Heart right ventricle (tissue), 16 donors: ENCODE measurements at regions not wholly inside any gene's neighbourhood (a gene's known extent, or its start where the extent isn't known, plus 50 kb on each side); places are given as distances from the start of the nearest gene placed in this dataset.

Experiments used
- ATAC-seq, 8 donors: fragments of 200-7000 bp; cut with Tn5 transposase; one replicate each; pipeline ENCODE4 v1.9.1; 2020; ENCODE audit warnings: mild to moderate bottlenecking in 8 of 8, moderate library complexity in 8 of 8, moderate number of reproducible peaks in 1 of 8
- DNase-seq, 2 donors: peaks; one replicate each; pipeline ENCODE4 v3.0.0-alpha.2; 2020
- H3K27ac ChIP-seq, 10 donors: fragments of 200-600 bp; sonication (generic) in 2 of 10; one replicate each; pipeline versions ENCODE4 v1.5.0 to v1.8.0; 2020 to 2022; ENCODE audit warnings: mild to moderate bottlenecking in 3 of 10
- H3K27me3 ChIP-seq, 7 donors: fragments of 200-600 bp; one replicate each; pipeline ENCODE4 v1.8.0; 2021 to 2022; ENCODE audit warnings: mild to moderate bottlenecking in 2 of 7
- H3K36me3 ChIP-seq, 9 donors: fragments of 200-600 bp; sonication (generic) in 1 of 9; one replicate each; pipeline versions ENCODE4 v1.5.0 to v1.8.0; 2020 to 2022; ENCODE audit warnings: mild to moderate bottlenecking in 2 of 9
- H3K4me1 ChIP-seq, 9 donors: fragments of 200-600 bp; sonication (generic) in 1 of 9; one replicate each; pipeline versions ENCODE4 v1.5.0 to v1.8.0; 2020 to 2022; ENCODE audit warnings: mild to moderate bottlenecking in 4 of 9
- H3K4me3 ChIP-seq, 10 donors: fragments of 200-600 bp; sonication (generic) in 2 of 10; one replicate each; pipeline versions ENCODE4 v1.5.0 to v1.8.0; 2020 to 2022; ENCODE audit warnings: mild to moderate bottlenecking in 7 of 10, moderate library complexity in 2 of 10
- H3K9me3 ChIP-seq, 11 donors: fragments of 200-600 bp in 10 of 11; sonication (generic) in 2 of 11; one replicate each; pipeline versions ENCODE4 v1.5.0 to v1.8.0; 2013 to 2022; ENCODE audit warnings: mild to moderate bottlenecking in 2 of 11, control low read depth in 1 of 11, moderate library complexity in 1 of 11
- WGBS, 2 donors: extraction: QIAGEN DNeasy Blood & Tissue Kit; methylation state at CpG; one replicate each; pipeline ENCODE4 v1.1.7; 2013; ENCODE audit warnings: inconsistent platforms in 1 of 2; 5-methylcytosine and 5-hydroxymethylcytosine counted together
- intact Hi-C, 10 donors: fragments of 100-400 bp; cut with DNase I; formaldehyde crosslinking; loops; one replicate each; pipeline versions ENCODE4 v1.11.1 to v1.14.2; 2022
- TF ChIP-seq, protein P1 (sequence below), 9 donors: fragments of 200-600 bp; sonication (generic) in 2 of 9; IDR thresholded peaks; one replicate each; pipeline versions ENCODE4 v1.5.0 to v1.8.0; 2021 to 2022; ENCODE audit warnings: antibody characterized with exemption in 9 of 9, mild to moderate bottlenecking in 5 of 9, moderate library complexity in 1 of 9
- donor health status: Arrhythmogenic right ventricular cardiomyopathy.
- donor health status: ischemic (EF 13 %, LVEDD 7.1; RV severe dilation, severe dysfunction).
- donor health status: healthy with polysubstance abuse.
- donor health status: DM: no; HTN: yes; CAD: no.
- donor health status: DM: no; HTN: no; CAD: no.
- donor health status: ischemic (EF 25% LVEDD 6.9; RV normal size, moderate dysfunction).
- donor health status: ischemic (EF 25% LVEDD 5.7; RV mildly dilated, moderate dysfunction).
- donor health status: healthy.
- donor health status: DM: yes; HTN: yes; CAD: no.
- donor health status: Ischemic cardiomyopathy.
- donor health status: ischemic (EF 35%, LVEDD 5.7; RV mildly dilated, moderate dysfunction).
- donor health status: nonischemic (EF 11% LVEDD 7.7; RV severe dilation, severe dysfunction).
- donor health status: DM: yes; HTN: yes; CAD: no.
- donor health status: PGD.
- donor health status: ischemic (EF 29% LVEDD 5.4; RV normal size, mild dysfunction).
- donor health status: nonischemic (EF 23%, LVEDD 6.1; RV moderate dilation, normal function).

DNA sequence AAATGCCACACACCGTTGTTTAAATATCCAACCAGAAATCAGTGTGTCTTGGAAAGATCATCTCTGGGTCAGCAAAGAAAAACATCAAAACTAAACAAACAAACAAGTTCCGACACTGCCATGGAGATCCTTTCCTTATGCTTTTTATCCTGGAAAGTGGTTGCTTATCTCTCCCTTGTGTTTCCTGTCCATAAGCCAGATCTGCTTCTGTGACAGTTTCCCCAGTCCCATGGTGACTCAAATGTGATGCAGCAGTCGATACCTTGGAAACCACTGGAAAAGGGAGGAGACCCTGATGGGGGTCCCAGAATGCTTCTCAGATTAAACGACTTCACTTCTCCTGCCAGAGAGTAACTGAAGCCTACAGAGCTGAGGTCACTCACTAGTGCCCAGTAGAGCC is 94.7 kb downstream of the DMRTA2 start:
- ATAC-seq = no peak

DNA sequence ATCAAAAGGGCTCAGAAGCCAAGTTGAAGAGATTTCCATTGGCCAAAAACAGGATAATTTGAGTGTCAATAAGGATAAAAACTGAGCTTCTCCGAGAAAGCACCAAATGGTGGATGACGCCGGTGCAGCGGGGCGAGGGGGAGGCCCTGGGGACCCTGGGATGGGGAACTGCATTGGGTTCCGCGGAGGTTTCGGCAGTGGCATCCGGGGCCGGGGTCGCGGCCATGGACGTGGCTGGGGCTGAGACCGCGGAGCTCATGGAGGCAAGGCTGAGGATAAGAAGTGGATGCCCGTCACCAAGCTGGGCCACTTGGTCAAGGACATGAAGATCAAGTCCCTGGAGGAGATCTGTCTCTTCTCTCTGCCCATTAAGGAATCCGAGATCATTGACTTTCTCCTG is 97.2 kb downstream of the DMRTA2 start:
- no peak overlapping the region for H3K27ac ChIP-seq
- H3K27me3 ChIP-seq = peaks cover 0 to 36% (median 20%) of the 10 kb centered on the region in 7 donors
- 94 to 96% methylated on average over 17 of the region's 17 CpGs for WGBS, 2 donors
- H3K9me3 ChIP-seq = no peaks in the 10 kb centered on the region
- no peak for DNase-seq
- intact Hi-C loops = no loop called here
- no peak overlapping the region for H3K4me3 ChIP-seq
- H3K36me3 ChIP-seq = no peaks in the 10 kb centered on the region
- ATAC-seq = no peak
- no peaks in the 10 kb centered on the region for H3K4me1 ChIP-seq
- TF ChIP-seq, protein P1, sequence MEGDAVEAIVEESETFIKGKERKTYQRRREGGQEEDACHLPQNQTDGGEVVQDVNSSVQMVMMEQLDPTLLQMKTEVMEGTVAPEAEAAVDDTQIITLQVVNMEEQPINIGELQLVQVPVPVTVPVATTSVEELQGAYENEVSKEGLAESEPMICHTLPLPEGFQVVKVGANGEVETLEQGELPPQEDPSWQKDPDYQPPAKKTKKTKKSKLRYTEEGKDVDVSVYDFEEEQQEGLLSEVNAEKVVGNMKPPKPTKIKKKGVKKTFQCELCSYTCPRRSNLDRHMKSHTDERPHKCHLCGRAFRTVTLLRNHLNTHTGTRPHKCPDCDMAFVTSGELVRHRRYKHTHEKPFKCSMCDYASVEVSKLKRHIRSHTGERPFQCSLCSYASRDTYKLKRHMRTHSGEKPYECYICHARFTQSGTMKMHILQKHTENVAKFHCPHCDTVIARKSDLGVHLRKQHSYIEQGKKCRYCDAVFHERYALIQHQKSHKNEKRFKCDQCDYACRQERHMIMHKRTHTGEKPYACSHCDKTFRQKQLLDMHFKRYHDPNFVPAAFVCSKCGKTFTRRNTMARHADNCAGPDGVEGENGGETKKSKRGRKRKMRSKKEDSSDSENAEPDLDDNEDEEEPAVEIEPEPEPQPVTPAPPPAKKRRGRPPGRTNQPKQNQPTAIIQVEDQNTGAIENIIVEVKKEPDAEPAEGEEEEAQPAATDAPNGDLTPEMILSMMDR (IDR thresholded peaks at IDR 0.05) = no peak

More for the DNA sequence above, 94.7 kb downstream of the DMRTA2 start:
- Histone ChIP-seq H3K27ac (no peak overlapping the region), H3K4me3 (no peak overlapping the region), H3K4me1 (peaks cover 0 to 10% (median 7%) of the 10 kb centered on the region in 9 donors), H3K9me3 (no peaks in the 10 kb centered on the region), H3K36me3 (no peaks in the 10 kb centered on the region), H3K27me3 (peaks cover 0 to 61% (median 21%) of the 10 kb centered on the region in 7 donors)
- 21 to 26% methylated on average over 4 of the region's 4 CpGs for WGBS, 2 donors
- intact Hi-C loops = no loop called here
- no peak for DNase-seq
- TF ChIP-seq, protein P1 (IDR thresholded peaks at IDR 0.05) = no peak

DNA sequence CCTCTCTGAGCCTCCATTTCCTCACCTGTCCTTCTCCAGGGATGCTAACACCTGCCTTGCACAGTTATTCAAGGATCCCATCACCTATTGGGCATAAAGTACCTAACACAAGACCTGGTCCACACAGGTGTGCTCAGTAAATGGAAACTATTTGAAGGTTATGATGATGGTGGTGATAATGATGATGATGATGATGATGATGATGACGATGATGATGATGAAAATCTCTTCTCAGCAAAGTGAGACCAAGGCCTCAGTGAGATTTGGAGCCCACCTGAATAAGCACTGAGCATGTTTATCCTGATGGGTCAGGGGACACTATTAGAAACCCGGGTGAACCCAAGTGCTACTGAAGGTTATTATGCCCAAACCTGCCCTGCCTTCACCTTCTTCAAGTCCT is 100.7 kb downstream of the DMRTA2 start:
- ATAC-seq (no peak), DNase-seq (no peak)
- intact Hi-C loops = no loop called here
- Histone ChIP-seq H3K4me1 (no peaks in the 10 kb centered on the region), H3K27ac (no peak overlapping the region), H3K36me3 (no peaks in the 10 kb centered on the region), H3K4me3 (no peak overlapping the region), H3K9me3 (no peaks in the 10 kb centered on the region), H3K27me3 (peaks cover 0 to 17% (median 1%) of the 10 kb centered on the region in 7 donors)
- WGBS, 2 donors = 40 to 69% methylated on average over 2 of the region's 2 CpGs
- TF ChIP-seq, protein P1 (IDR thresholded peaks at IDR 0.05) = no peak

DNA sequence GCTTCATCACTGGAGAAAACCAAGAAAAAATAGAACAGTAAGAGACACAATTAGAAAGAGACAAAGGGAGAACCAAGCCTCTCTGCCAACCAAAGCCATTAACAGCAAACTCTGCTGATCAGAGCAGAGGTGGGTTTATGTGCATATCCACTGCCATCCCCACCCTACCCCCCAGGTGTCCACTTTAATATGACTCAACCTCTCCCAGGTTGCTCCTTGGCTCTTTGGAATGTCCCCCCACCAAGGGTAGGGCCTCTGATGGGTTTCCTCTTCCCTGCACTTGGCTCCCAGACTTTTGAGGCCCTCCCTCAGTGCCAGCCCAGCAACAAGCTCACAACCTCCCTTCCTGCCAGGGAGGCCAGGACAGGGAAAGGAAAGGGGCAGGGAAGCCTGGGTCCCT is 104.8 kb downstream of the DMRTA2 start:
- no peak for ATAC-seq
- peaks cover 0 to 9% (median 0%) of the 10 kb centered on the region in 7 donors for H3K27me3 ChIP-seq
- DNase-seq = no peak
- intact Hi-C loops = no loop called here
- H3K9me3 ChIP-seq = no peaks in the 10 kb centered on the region
- no peak overlapping the region for H3K4me3 ChIP-seq
- TF ChIP-seq, protein P1 (IDR thresholded peaks at IDR 0.05) = no peak
- H3K27ac ChIP-seq = no peak overlapping the region
- H3K36me3 ChIP-seq = no peaks in the 10 kb centered on the region
- H3K4me1 ChIP-seq = no peaks in the 10 kb centered on the region
